ENCODE measurements at regions not wholly inside any gene's neighbourhood (a gene's known extent, or its start where the extent isn't known, plus 50 kb on each side); places are given as distances from the start of the nearest gene placed in this dataset.

DNA sequence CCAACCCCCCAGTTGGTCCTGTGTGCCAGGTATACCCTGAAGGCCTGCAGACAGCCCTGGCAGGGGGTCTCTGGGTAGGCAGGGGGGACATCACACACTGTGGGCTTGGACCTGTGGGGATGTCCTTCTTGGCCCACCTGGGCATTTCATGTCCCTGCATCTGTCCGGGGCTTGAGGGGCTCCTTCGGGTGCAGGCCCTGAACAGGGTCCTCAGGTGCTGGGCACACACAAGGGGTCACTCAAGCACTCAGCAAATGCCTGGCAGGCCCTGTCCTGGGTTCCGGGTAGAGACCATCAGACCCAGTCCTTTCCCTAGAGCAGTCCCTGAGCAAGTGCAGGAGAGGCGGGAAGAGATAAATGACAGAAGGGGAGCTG lies 70.5 kb upstream of the WNT11 start:
- CTCF ChIA-PET = interaction anchor here (1.0 to 1.1 kb wide), 2 partner anchors 10 to 67 kb away, joined by 3 read pairs; no protein-coding TSS in a partner anchor
- ATAC-seq (no peak), FAIRE-seq (no peak), DNase-seq (ENCODE audit: low read depth in 1 of 2, low spot score in 1 of 2) (no peak)
- 83% methylated on average over 4 of the region's 4 CpGs for WGBS (ENCODE audit: missing lambda C conversion rate)
- H3K27ac ChIP-seq = no peak overlapping the region
- POLR2A ChIA-PET = no interaction called here
- peaks cover 6% of the 10 kb centered on the region; the same call in 2 of the 3 replicates for H3K9me3 ChIP-seq
- no peaks in the 10 kb centered on the region for H3K4me1 ChIP-seq
- H3K4me3 ChIP-seq = no peak overlapping the region
- TF ChIP-seq HOXA7 (CRISPR knock-in tag; IDR thresholded peaks at IDR 0.05) (no peak), NR3C1 (IDR thresholded peaks at IDR 0.05) (no peak), EP300 (IDR thresholded peaks at IDR 0.05) (no peak), RARB (CRISPR knock-in tag; IDR thresholded peaks at IDR 0.05) (no peak), MAFK (IDR thresholded peaks at IDR 0.05; ENCODE audit: partially characterized antibody) (no peak), HOXB13 (CRISPR knock-in tag; IDR thresholded peaks at IDR 0.05; ENCODE audit: low read depth) (no peak), EHF (CRISPR knock-in tag; IDR thresholded peaks at IDR 0.05) (no peak), FOSL2 (IDR thresholded peaks at IDR 0.05) (no peak), FOSL2 (CRISPR knock-in tag; IDR thresholded peaks at IDR 0.05) (no peak), RNF2 (IDR thresholded peaks at IDR 0.05; ENCODE audit: borderline replicate concordance, low read depth) (no peak), NFE2L2 (conservative IDR thresholded peaks at IDR 0.05; ENCODE audit: low read length) (no peak), TFCP2L1 (CRISPR knock-in tag; IDR thresholded peaks at IDR 0.05) (no peak), ZSCAN20 (CRISPR knock-in tag; IDR thresholded peaks at IDR 0.05) (no peak), HEYL (CRISPR knock-in tag; IDR thresholded peaks at IDR 0.05) (no peak), MYC (IDR thresholded peaks at IDR 0.05; ENCODE audit: borderline replicate concordance, low read length) (no peak), CHD4 (IDR thresholded peaks at IDR 0.05; ENCODE audit: borderline replicate concordance) (no peak), EHMT2 (IDR thresholded peaks at IDR 0.05; ENCODE audit: low read depth) (no peak)
- TF ChIP-seq, protein P1, sequence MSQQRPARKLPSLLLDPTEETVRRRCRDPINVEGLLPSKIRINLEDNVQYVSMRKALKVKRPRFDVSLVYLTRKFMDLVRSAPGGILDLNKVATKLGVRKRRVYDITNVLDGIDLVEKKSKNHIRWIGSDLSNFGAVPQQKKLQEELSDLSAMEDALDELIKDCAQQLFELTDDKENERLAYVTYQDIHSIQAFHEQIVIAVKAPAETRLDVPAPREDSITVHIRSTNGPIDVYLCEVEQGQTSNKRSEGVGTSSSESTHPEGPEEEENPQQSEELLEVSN (IDR thresholded peaks at IDR 0.05; ENCODE audit: borderline replicate concordance, low read depth) = no peak
- H3K4me2 ChIP-seq = no peak overlapping the region

DNA sequence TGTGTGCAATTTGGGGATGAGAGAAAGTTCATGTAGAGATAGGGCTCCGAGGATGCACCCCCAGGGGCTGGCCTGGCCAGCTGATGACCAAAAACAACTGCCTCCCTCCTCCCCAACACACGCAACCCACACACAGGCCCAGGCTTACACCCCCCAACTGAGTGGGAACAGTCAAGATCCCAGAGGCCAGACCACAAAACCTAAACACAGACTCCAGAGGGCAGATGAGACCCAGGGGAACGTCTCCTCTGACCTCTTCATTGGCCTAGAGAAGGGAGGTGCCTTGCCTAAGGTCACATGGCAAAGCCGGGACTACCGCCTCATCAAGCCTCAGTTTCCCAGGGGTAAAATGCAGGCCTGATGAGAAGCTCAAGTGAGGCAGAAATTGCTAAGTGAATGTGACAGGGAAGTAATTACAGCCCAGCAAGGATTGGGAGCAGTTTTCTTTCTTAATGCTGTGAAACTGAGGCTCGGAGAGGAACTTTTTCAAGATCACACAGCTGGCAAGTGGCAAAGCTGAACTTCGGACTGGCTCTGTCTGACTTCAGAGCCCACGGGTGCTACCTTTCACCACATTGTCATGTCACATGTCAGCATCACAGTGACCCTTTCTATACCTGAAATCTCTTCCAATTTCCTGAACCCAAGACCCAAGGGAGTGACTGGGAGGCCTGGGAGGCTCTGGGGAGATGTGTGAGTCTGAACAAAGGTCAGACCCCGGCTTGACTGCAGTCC lies 69.9 kb upstream of the WNT11 start:
- H3K4me2 ChIP-seq = no peak overlapping the region
- H3K27ac ChIP-seq = no peak overlapping the region
- CTCF ChIA-PET = interaction anchor here (1.1 kb wide), 1 partner anchor 9 kb away, joined by 3 read pairs; no protein-coding TSS in a partner anchor
- peaks cover 6% of the 10 kb centered on the region; the same call in 2 of the 3 replicates for H3K9me3 ChIP-seq
- no peak for TF ChIP-seq POLR2A (IDR thresholded peaks at IDR 0.05; ENCODE audit: low read length)
- TF ChIP-seq CBX2 (IDR thresholded peaks at IDR 0.05; ENCODE audit: borderline replicate concordance, low read depth) = no peak
- TF ChIP-seq ZFP36 (IDR thresholded peaks at IDR 0.05; ENCODE audit: borderline replicate concordance, partially characterized antibody) = no peak
- no peak for TF ChIP-seq TP53 (CRISPR knock-in tag; IDR thresholded peaks at IDR 0.05)
- TF ChIP-seq RAD21 (conservative IDR thresholded peaks at IDR 0.05 in 1 of 2, IDR thresholded peaks at IDR 0.05 in 1 of 2) = no peak
- TF ChIP-seq, protein P2, sequence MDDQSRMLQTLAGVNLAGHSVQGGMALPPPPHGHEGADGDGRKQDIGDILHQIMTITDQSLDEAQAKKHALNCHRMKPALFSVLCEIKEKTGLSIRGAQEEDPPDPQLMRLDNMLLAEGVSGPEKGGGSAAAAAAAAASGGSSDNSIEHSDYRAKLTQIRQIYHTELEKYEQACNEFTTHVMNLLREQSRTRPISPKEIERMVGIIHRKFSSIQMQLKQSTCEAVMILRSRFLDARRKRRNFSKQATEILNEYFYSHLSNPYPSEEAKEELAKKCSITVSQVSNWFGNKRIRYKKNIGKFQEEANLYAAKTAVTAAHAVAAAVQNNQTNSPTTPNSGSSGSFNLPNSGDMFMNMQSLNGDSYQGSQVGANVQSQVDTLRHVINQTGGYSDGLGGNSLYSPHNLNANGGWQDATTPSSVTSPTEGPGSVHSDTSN (IDR thresholded peaks at IDR 0.05) = no peak
- TF ChIP-seq MAFK (IDR thresholded peaks at IDR 0.05; ENCODE audit: partially characterized antibody) = peak; percentile 28
- ATAC-seq (no peak), DNase-seq (ENCODE audit: low read depth in 1 of 2, low spot score in 1 of 2) (no peak), FAIRE-seq (no peak)
- no peaks in the 10 kb centered on the region for H3K4me1 ChIP-seq
- no peak overlapping the region for H3K4me3 ChIP-seq
- 62% methylated on average over 8 of the region's 9 CpGs for WGBS (ENCODE audit: missing lambda C conversion rate)
- POLR2A ChIA-PET = no interaction called here

DNA sequence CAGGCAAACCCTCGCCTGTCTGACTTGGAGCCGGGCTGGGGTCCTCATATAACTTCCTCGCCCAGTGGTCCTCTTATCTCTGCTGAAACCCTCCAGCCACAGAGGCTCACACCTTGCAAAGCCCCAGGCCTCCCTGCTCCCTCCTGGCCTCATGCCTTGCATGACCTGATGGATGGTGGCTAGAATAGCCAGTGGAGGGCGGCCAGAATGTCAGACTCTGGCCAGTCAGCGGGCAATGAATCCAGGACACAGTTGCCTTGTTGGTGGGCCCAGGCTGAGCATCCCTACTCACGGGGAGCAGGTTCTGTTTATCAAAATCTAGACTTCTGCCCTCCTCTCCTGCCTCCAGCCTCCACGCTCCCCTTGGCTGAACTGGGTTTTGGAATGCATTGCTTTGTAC lies 69.1 kb upstream of the WNT11 start:
- Histone ChIP-seq H3K4me2 (no peak overlapping the region), H3K9me3 (peaks cover 6% of the 10 kb centered on the region; the same call in 2 of the 3 replicates), H3K4me1 (no peaks in the 10 kb centered on the region), H3K27ac (no peak overlapping the region), H3K4me3 (no peak overlapping the region)
- DNase-seq (ENCODE audit: low read depth in 1 of 2, low spot score in 1 of 2) (no peak), FAIRE-seq (no peak), ATAC-seq (no peak)
- CTCF ChIA-PET = no interaction called here
- 68% methylated on average over 6 of the region's 7 CpGs for WGBS (ENCODE audit: missing lambda C conversion rate)
- POLR2A ChIA-PET = no interaction called here
- TF ChIP-seq HOXB5 (CRISPR knock-in tag; IDR thresholded peaks at IDR 0.05) = no peak
- TF ChIP-seq SMC3 (IDR thresholded peaks at IDR 0.05) = no peak
- TF ChIP-seq ESRRA (IDR thresholded peaks at IDR 0.05; ENCODE audit: borderline replicate concordance, low read length) = no peak
- no peak for TF ChIP-seq CBX8 (IDR thresholded peaks at IDR 0.05)
- no peak for TF ChIP-seq RNF2 (IDR thresholded peaks at IDR 0.05; ENCODE audit: borderline replicate concordance, low read depth)
- TF ChIP-seq, protein P3, sequence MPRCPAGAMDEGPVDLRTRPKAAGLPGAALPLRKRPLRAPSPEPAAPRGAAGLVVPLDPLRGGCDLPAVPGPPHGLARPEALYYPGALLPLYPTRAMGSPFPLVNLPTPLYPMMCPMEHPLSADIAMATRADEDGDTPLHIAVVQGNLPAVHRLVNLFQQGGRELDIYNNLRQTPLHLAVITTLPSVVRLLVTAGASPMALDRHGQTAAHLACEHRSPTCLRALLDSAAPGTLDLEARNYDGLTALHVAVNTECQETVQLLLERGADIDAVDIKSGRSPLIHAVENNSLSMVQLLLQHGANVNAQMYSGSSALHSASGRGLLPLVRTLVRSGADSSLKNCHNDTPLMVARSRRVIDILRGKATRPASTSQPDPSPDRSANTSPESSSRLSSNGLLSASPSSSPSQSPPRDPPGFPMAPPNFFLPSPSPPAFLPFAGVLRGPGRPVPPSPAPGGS (IDR thresholded peaks at IDR 0.05) = no peak
- TF ChIP-seq RARB (CRISPR knock-in tag; IDR thresholded peaks at IDR 0.05) = no peak
- TF ChIP-seq FOXS1 (CRISPR knock-in tag; IDR thresholded peaks at IDR 0.05) = no peak
- TF ChIP-seq RFX5 (IDR thresholded peaks at IDR 0.05) = no peak
- no peak for TF ChIP-seq PHF8 (IDR thresholded peaks at IDR 0.05; ENCODE audit: borderline replicate concordance, low read depth)
- TF ChIP-seq, protein P4, sequence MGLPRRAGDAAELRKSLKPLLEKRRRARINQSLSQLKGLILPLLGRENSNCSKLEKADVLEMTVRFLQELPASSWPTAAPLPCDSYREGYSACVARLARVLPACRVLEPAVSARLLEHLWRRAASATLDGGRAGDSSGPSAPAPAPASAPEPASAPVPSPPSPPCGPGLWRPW (IDR thresholded peaks at IDR 0.05) = no peak
- no peak for TF ChIP-seq NR3C1 (IDR thresholded peaks at IDR 0.05)
- TF ChIP-seq MAFK (IDR thresholded peaks at IDR 0.05; ENCODE audit: partially characterized antibody) = no peak
- TF ChIP-seq JUNB (IDR thresholded peaks at IDR 0.05) = no peak

Measured in A549 (cell line).